HG03457 (cell line): ENCODE measurements at regions not wholly inside any gene's neighbourhood (a gene's known extent, or its start where the extent isn't known, plus 50 kb on each side); places are given as distances from the start of the nearest gene placed in this dataset.

Experiments
- ATAC-seq: cut with Tn5 transposase; IDR thresholded peaks from one replicate; pipeline ENCODE4 v1.9.1; 2021; ENCODE audit warnings: moderate number of reproducible peaks; ENCODE audit not compliant: unreplicated experiment

- ATAC-seq, result no peak
These were observed 53.8 kb upstream of the FBN2 start for GRCh38 chr5:128591598-128592455.

GRCh38 chr5:128596071-128596470 is 58.0 kb upstream of the FBN2 start:
- no peak for ATAC-seq

GRCh38 chr5:128597156-128597555 is 59.1 kb upstream of the FBN2 start:
- ATAC-seq, result no peak

- no peak for ATAC-seq
These were observed 75.1 kb upstream of the FBN2 start for GRCh38 chr5:128613128-128613527.

GRCh38 chr5:128613766-128614165 is 75.7 kb upstream of the FBN2 start:
- no peak for ATAC-seq

GRCh38 chr5:128615578-128615977 is 77.5 kb upstream of the FBN2 start:
- no peak for ATAC-seq

GRCh38 chr5:128626536-128627090 is 88.6 kb upstream of the FBN2 start:
- no peak for ATAC-seq

- ATAC-seq, result no peak
These were observed 89.9 kb upstream of the FBN2 start for GRCh38 chr5:128627939-128628338.

GRCh38 chr5:128629157-128629556 is 91.1 kb upstream of the FBN2 start:
- no peak for ATAC-seq

- ATAC-seq, result no peak
These were observed 92.1 kb upstream of the FBN2 start for GRCh38 chr5:128630121-128630520.

- ATAC-seq, result no peak
These were observed 93.7 kb upstream of the FBN2 start for GRCh38 chr5:128631771-128632170.

- ATAC-seq, result no peak
These were observed 94.2 kb upstream of the FBN2 start for GRCh38 chr5:128632264-128632663.

GRCh38 chr5:128633901-128634300 is 95.9 kb upstream of the FBN2 start:
- no peak for ATAC-seq

GRCh38 chr5:128635379-128635778 is 97.3 kb upstream of the FBN2 start:
- ATAC-seq, result no peak

GRCh38 chr5:128636361-128636760 is 98.3 kb upstream of the FBN2 start:
- no peak for ATAC-seq

- no peak for ATAC-seq
These were observed 99.0 kb upstream of the FBN2 start for GRCh38 chr5:128637031-128637430.

GRCh38 chr5:128641861-128642260 is 103.8 kb upstream of the FBN2 start:
- no peak for ATAC-seq

GRCh38 chr5:128644863-128645262 is 106.8 kb upstream of the FBN2 start:
- no peak for ATAC-seq

GRCh38 chr5:128645581-128645980 is 107.5 kb upstream of the FBN2 start:
- no peak for ATAC-seq

- ATAC-seq, result no peak
These were observed 108.1 kb upstream of the FBN2 start for GRCh38 chr5:128646176-128646575.

GRCh38 chr5:128649192-128649591 is 111.1 kb upstream of the FBN2 start:
- no peak for ATAC-seq

GRCh38 chr5:128662997-128663396 is 125.0 kb upstream of the FBN2 start:
- ATAC-seq, result no peak
